Hepatocyte (in vitro differentiated cells): ENCODE measurements at regions not wholly inside any gene's neighbourhood (a gene's known extent, or its start where the extent isn't known, plus 50 kb on each side); places are given as distances from the start of the nearest gene placed in this dataset.

Experiments used
- EZH2 ChIP-seq: fragments of 200-600 bp; sonication (generic); IDR thresholded peaks from 2 replicates; pipeline ENCODE4 v1.6.1; 2016; ENCODE audit warnings: antibody characterized with exemption, mild to moderate bottlenecking, borderline replicate concordance
- TF ChIP-seq, protein P1 (sequence below): fragments of 200-600 bp; sonication (generic); IDR thresholded peaks from 2 replicates; pipeline ENCODE4 v1.5.1; 2016; ENCODE audit warnings: antibody characterized with exemption, mild to moderate bottlenecking; ENCODE audit not compliant: poor library complexity

DNA sequence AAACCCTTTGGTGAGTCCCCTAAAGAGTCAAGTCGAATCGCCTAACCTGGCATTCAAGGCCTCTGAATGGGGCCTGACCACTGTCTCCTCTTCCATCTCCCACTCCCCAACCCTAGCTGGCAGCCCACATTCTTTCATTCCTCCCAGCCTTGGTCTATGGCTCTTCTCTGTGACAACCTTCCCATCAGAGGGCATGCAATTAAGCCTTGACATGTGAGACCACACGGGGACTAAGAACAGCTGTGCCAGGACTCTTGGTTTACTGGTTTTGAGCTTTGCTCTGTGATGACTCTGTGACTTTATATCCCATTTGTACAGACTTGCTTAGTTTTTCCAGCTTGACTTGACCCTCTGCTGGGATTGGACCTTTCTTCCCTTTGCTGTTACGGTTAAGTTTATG lies 116.6 kb downstream of the BUB3 start:
- TF ChIP-seq, protein P1, sequence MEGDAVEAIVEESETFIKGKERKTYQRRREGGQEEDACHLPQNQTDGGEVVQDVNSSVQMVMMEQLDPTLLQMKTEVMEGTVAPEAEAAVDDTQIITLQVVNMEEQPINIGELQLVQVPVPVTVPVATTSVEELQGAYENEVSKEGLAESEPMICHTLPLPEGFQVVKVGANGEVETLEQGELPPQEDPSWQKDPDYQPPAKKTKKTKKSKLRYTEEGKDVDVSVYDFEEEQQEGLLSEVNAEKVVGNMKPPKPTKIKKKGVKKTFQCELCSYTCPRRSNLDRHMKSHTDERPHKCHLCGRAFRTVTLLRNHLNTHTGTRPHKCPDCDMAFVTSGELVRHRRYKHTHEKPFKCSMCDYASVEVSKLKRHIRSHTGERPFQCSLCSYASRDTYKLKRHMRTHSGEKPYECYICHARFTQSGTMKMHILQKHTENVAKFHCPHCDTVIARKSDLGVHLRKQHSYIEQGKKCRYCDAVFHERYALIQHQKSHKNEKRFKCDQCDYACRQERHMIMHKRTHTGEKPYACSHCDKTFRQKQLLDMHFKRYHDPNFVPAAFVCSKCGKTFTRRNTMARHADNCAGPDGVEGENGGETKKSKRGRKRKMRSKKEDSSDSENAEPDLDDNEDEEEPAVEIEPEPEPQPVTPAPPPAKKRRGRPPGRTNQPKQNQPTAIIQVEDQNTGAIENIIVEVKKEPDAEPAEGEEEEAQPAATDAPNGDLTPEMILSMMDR = no peak
- no peak for TF ChIP-seq EZH2
